G401 (cell line): ENCODE measurements at regions not wholly inside any gene's neighbourhood (a gene's known extent, or its start where the extent isn't known, plus 50 kb on each side); places are given as distances from the start of the nearest gene placed in this dataset.

Experiments used
- DNase-seq: peaks from one replicate; pipeline ENCODE4 v3.0.0-alpha.2; 2015; ENCODE audit warnings: low spot score
- in situ Hi-C: cut with HindIII; loops from 2 replicates; pipeline ENCODE4 v1.10.0; 2016; ENCODE audit warnings: low sequenced_read_pairs, mixed read lengths

- in situ Hi-C loops: no loop called here
- no peak for DNase-seq
Measured at GRCh38 chr7:340979-341694, 51.2 kb downstream of the FOXL3 start.

GRCh38 chr7:341841-342638, 52.1 kb downstream of the FOXL3 start:
- in situ Hi-C loops: no loop called here
- DNase-seq: peak; percentile 29

- in situ Hi-C loops: no loop called here
- DNase-seq: no peak
Measured at GRCh38 chr7:342681-343216, 52.8 kb downstream of the FOXL3 start.

- DNase-seq: no peak
- in situ Hi-C loops: no loop called here
Measured at GRCh38 chr7:343227-343822, 53.4 kb downstream of the FOXL3 start.

GRCh38 chr7:343864-344607, 54.1 kb downstream of the FOXL3 start:
- in situ Hi-C loops: no loop called here
- DNase-seq: no peak

GRCh38 chr7:344608-344994, 54.6 kb downstream of the FOXL3 start:
- in situ Hi-C loops: no loop called here
- no peak for DNase-seq

- in situ Hi-C loops: no loop called here
Measured at GRCh38 chr7:346116-346898, 56.3 kb downstream of the FOXL3 start.

GRCh38 chr7:347001-347590, 57.1 kb downstream of the FOXL3 start:
- in situ Hi-C loops: no loop called here
- no peak for DNase-seq

More at GRCh38 chr7:346116-346898, 56.3 kb downstream of the FOXL3 start:
- DNase-seq: peak; percentile 22

GRCh38 chr7:347644-348479, 57.9 kb downstream of the FOXL3 start:
- DNase-seq: peak; percentile 76
- in situ Hi-C loops: no loop called here

- in situ Hi-C loops: no loop called here
- DNase-seq: no peak
Measured at GRCh38 chr7:348480-348844, 58.5 kb downstream of the FOXL3 start.

- in situ Hi-C loops: no loop called here
- no peak for DNase-seq
Measured at GRCh38 chr7:348962-349743, 59.2 kb downstream of the FOXL3 start.

- no peak for DNase-seq
- in situ Hi-C loops: no loop called here
Measured at GRCh38 chr7:351256-351655, 61.3 kb downstream of the FOXL3 start.

GRCh38 chr7:351681-352480, 61.9 kb downstream of the FOXL3 start:
- in situ Hi-C loops: no loop called here

GRCh38 chr7:353746-354325, 63.9 kb downstream of the FOXL3 start:
- DNase-seq: peak; percentile 21
- in situ Hi-C loops: no loop called here

More at GRCh38 chr7:351681-352480, 61.9 kb downstream of the FOXL3 start:
- DNase-seq: no peak

- in situ Hi-C loops: no loop called here
- DNase-seq: no peak
Measured at GRCh38 chr7:354597-355470, 64.9 kb downstream of the FOXL3 start.
